Upper lobe of left lung (tissue), 6 donors: ENCODE measurements at regions not wholly inside any gene's neighbourhood (a gene's known extent, or its start where the extent isn't known, plus 50 kb on each side); places are given as distances from the start of the nearest gene placed in this dataset.

ENCODE experiments used
- ATAC-seq, 2 donors: fragments of 200-7000 bp; cut with Tn5 transposase; one replicate each; pipeline ENCODE4 v1.9.1; 2022; ENCODE audit warnings: mild to moderate bottlenecking in 2 of 2, moderate library complexity in 2 of 2; ENCODE audit not compliant: low FRiP score in 2 of 2
- DNase-seq, 2 donors: peaks; one replicate each; pipeline ENCODE4 v3.0.0-alpha.2; 2019 to 2020
- H3K27ac ChIP-seq, 4 donors: fragments of 200-600 bp; sonication (generic); one replicate each; pipeline ENCODE4 v1.5.1; 2016 to 2019
- H3K27me3 ChIP-seq, 4 donors: fragments of 200-600 bp; sonication (generic); one replicate each; pipeline ENCODE4 v1.5.1; 2017 to 2019
- H3K36me3 ChIP-seq, 4 donors: fragments of 200-600 bp; sonication (generic); one replicate each; pipeline ENCODE4 v1.5.1; 2016 to 2019
- H3K4me1 ChIP-seq, 4 donors: fragments of 200-600 bp; sonication (generic); one replicate each; pipeline ENCODE4 v1.5.1; 2018 to 2019
- H3K4me3 ChIP-seq, 4 donors: fragments of 200-600 bp; sonication (generic); one replicate each; pipeline ENCODE4 v1.5.1; 2017 to 2019; ENCODE audit warnings: mild to moderate bottlenecking in 2 of 4, moderate library complexity in 1 of 4
- H3K9me3 ChIP-seq, 4 donors: fragments of 200-600 bp; sonication (generic); one replicate each; pipeline ENCODE4 v1.5.1; 2018 to 2019
- CTCF ChIP-seq, 6 experiments: fragments of 450-650 bp in 4 of 6; fragments of 200-600 bp in 2 of 6; sonication (generic) in 2 of 6; IDR thresholded peaks; one replicate each; pipeline ENCODE4 v1.5.1; 2016 to 2019; ENCODE audit warnings: antibody characterized with exemption in 6 of 6
- EP300 ChIP-seq, 4 donors: sonication (generic); formaldehyde crosslinking; IDR thresholded peaks; one replicate each; pipeline ENCODE4 v1.5.1; 2017; ENCODE audit warnings: antibody characterized with exemption in 4 of 4, control low read depth in 2 of 4
- POLR2A ChIP-seq, 4 donors: fragments of 450-650 bp; IDR thresholded peaks; one replicate each; pipeline ENCODE4 v1.5.1; 2016 to 2017; ENCODE audit warnings: antibody characterized with exemption in 4 of 4, mild to moderate bottlenecking in 2 of 4
- POLR2AphosphoS5 ChIP-seq, 2 donors: sonication (generic); formaldehyde crosslinking; IDR thresholded peaks; one replicate each; pipeline ENCODE4 v1.5.1; 2017; ENCODE audit warnings: antibody characterized with exemption in 2 of 2
- WGBS, 2 donors: methylation state at CpG; one replicate each; pipeline ENCODE4 v1.1.5; 2017 to 2018; 5-methylcytosine and 5-hydroxymethylcytosine counted together
- donor health status: DM: no; HTN: no; CAD: no; lungs with moderate emphysema.
- donor health status: DM: no; HTN: yes; CAD: no; lungs with severe emphysema.

GRCh38 chr20:60378620-60379019, 420.4 kb downstream of the CDH26 start:
- no peak for DNase-seq
- no peaks in the 10 kb centered on the region for H3K36me3 ChIP-seq
- H3K9me3 ChIP-seq: peaks cover 0 to 7% (median 0%) of the 10 kb centered on the region in 4 donors
- TF ChIP-seq EP300 (IDR thresholded peaks at IDR 0.05) (no peak), CTCF (IDR thresholded peaks at IDR 0.05) (no peak), POLR2A (IDR thresholded peaks at IDR 0.05) (no peak), POLR2AphosphoS5 (IDR thresholded peaks at IDR 0.05) (no peak)
- ATAC-seq: no peak
- H3K27ac ChIP-seq: no peak overlapping the region
- no peaks in the 10 kb centered on the region for H3K27me3 ChIP-seq
- no peak overlapping the region for H3K4me3 ChIP-seq
- no peaks in the 10 kb centered on the region for H3K4me1 ChIP-seq

- 48 to 56% methylated on average over 3 of the region's 3 CpGs for WGBS, 2 donors
- ATAC-seq: peak in 1 of 2 donors; percentile 81
Observed at GRCh38 chr20:60381643-60382400, 423.6 kb downstream of the CDH26 start.

GRCh38 chr20:60389441-60389840, 431.2 kb downstream of the CDH26 start:
- H3K27me3 ChIP-seq: no peaks in the 10 kb centered on the region
- DNase-seq: no peak
- no peak for ATAC-seq
- no peaks in the 10 kb centered on the region for H3K9me3 ChIP-seq
- no peak overlapping the region for H3K27ac ChIP-seq
- no peak overlapping the region for H3K4me3 ChIP-seq
- H3K36me3 ChIP-seq: no peaks in the 10 kb centered on the region
- no peaks in the 10 kb centered on the region for H3K4me1 ChIP-seq
- TF ChIP-seq CTCF (IDR thresholded peaks at IDR 0.05) (no peak), POLR2AphosphoS5 (IDR thresholded peaks at IDR 0.05) (no peak), EP300 (IDR thresholded peaks at IDR 0.05) (no peak), POLR2A (IDR thresholded peaks at IDR 0.05) (no peak)

More at GRCh38 chr20:60381643-60382400, 423.6 kb downstream of the CDH26 start:
- no peaks in the 10 kb centered on the region for H3K27me3 ChIP-seq
- H3K27ac ChIP-seq: no peak overlapping the region
- H3K36me3 ChIP-seq: no peaks in the 10 kb centered on the region
- peak in 1 of 4 donors; percentile 34 for TF ChIP-seq EP300 (IDR thresholded peaks at IDR 0.05)
- TF ChIP-seq POLR2A (IDR thresholded peaks at IDR 0.05): no peak
- TF ChIP-seq POLR2AphosphoS5 (IDR thresholded peaks at IDR 0.05): no peak
- no peak for TF ChIP-seq CTCF (IDR thresholded peaks at IDR 0.05)
- H3K4me3 ChIP-seq: no peak overlapping the region
- DNase-seq: no peak
- H3K9me3 ChIP-seq: peaks cover 0 to 7% (median 0%) of the 10 kb centered on the region in 4 donors
- no peaks in the 10 kb centered on the region for H3K4me1 ChIP-seq

- H3K27ac ChIP-seq: no peak overlapping the region
- no peaks in the 10 kb centered on the region for H3K4me1 ChIP-seq
- WGBS, 2 donors: 69 to 78% methylated on average over 7 of the region's 7 CpGs
- no peaks in the 10 kb centered on the region for H3K36me3 ChIP-seq
- TF ChIP-seq EP300 (IDR thresholded peaks at IDR 0.05): no peak
- TF ChIP-seq POLR2AphosphoS5 (IDR thresholded peaks at IDR 0.05): no peak
- no peak for TF ChIP-seq CTCF (IDR thresholded peaks at IDR 0.05)
- no peak for TF ChIP-seq POLR2A (IDR thresholded peaks at IDR 0.05)
- no peaks in the 10 kb centered on the region for H3K27me3 ChIP-seq
- H3K9me3 ChIP-seq: no peaks in the 10 kb centered on the region
- ATAC-seq: no peak
- H3K4me3 ChIP-seq: no peak overlapping the region
- DNase-seq: no peak
Observed at GRCh38 chr20:60389882-60390281, 431.7 kb downstream of the CDH26 start.

- 25 to 47% methylated on average over 3 of the region's 3 CpGs for WGBS, 2 donors
- no peaks in the 10 kb centered on the region for H3K4me1 ChIP-seq
- ATAC-seq (no peak), DNase-seq (no peak)
- no peaks in the 10 kb centered on the region for H3K9me3 ChIP-seq
- H3K27ac ChIP-seq: no peak overlapping the region
- no peaks in the 10 kb centered on the region for H3K27me3 ChIP-seq
- no peak overlapping the region for H3K4me3 ChIP-seq
- TF ChIP-seq EP300 (IDR thresholded peaks at IDR 0.05) (no peak), CTCF (IDR thresholded peaks at IDR 0.05) (no peak), POLR2AphosphoS5 (IDR thresholded peaks at IDR 0.05) (no peak), POLR2A (IDR thresholded peaks at IDR 0.05) (no peak)
- H3K36me3 ChIP-seq: no peaks in the 10 kb centered on the region
Observed at GRCh38 chr20:60395991-60396390, 437.8 kb downstream of the CDH26 start.
